Umbilical cord (tissue), 1 donor: ENCODE measurements at regions not wholly inside any gene's neighbourhood (a gene's known extent, or its start where the extent isn't known, plus 50 kb on each side); places are given as distances from the start of the nearest gene placed in this dataset.
"Not testable (repeated sequence)": the region's sequence is repeated elsewhere in the genome, so short reads cannot be mapped to it uniquely, and the experiment has no call there.

Experiments used
- DNase-seq: peaks from one replicate; pipeline ENCODE4 v3.0.0-alpha.2; 2015; ENCODE audit warnings: low spot score

- no peak for DNase-seq
These were observed 397.8 kb upstream of the CHST9 start for GRCh38 chr18:27582760-27583412.

GRCh38 chr18:27581296-27581904 is 396.3 kb upstream of the CHST9 start:
- no peak for DNase-seq

- no peak for DNase-seq
These were observed 394.3 kb upstream of the CHST9 start for GRCh38 chr18:27579364-27579763.

- no peak for DNase-seq
These were observed 392.6 kb upstream of the CHST9 start for GRCh38 chr18:27577752-27578151.

- DNase-seq, result no peak
These were observed 392.2 kb upstream of the CHST9 start for GRCh38 chr18:27577265-27577664.

GRCh38 chr18:27567434-27567833 is 382.3 kb upstream of the CHST9 start:
- no peak for DNase-seq

- DNase-seq, result no peak
These were observed 379.0 kb upstream of the CHST9 start for GRCh38 chr18:27564066-27564465.

- peak; percentile 30 for DNase-seq
These were observed 373.5 kb upstream of the CHST9 start for GRCh38 chr18:27558388-27559155.

GRCh38 chr18:27556741-27557140 is 371.6 kb upstream of the CHST9 start:
- no peak for DNase-seq

- DNase-seq, result no peak
These were observed 364.4 kb upstream of the CHST9 start for GRCh38 chr18:27549335-27550039.

GRCh38 chr18:27546991-27547390 is 361.9 kb upstream of the CHST9 start:
- DNase-seq, result no peak

- no peak for DNase-seq
These were observed 359.1 kb upstream of the CHST9 start for GRCh38 chr18:27544206-27544605.

- no peak for DNase-seq
These were observed 356.2 kb upstream of the CHST9 start for GRCh38 chr18:27541293-27541692.

- DNase-seq, result no peak
These were observed 355.0 kb upstream of the CHST9 start for GRCh38 chr18:27540111-27540510.

- no peak for DNase-seq
These were observed 343.9 kb upstream of the CHST9 start for GRCh38 chr18:27528925-27529521.

GRCh38 chr18:27527856-27528255 is 342.7 kb upstream of the CHST9 start:
- peak; percentile 38 for DNase-seq

GRCh38 chr18:27520401-27520800 is 335.3 kb upstream of the CHST9 start:
- peak; percentile 82 for DNase-seq

GRCh38 chr18:27510036-27510633 is 325.0 kb upstream of the CHST9 start:
- DNase-seq, result not testable (repeated sequence)

GRCh38 chr18:27501671-27502070 is 316.6 kb upstream of the CHST9 start:
- DNase-seq, result no peak

GRCh38 chr18:27500531-27500930 is 315.4 kb upstream of the CHST9 start:
- no peak for DNase-seq

GRCh38 chr18:27497246-27497645 is 312.1 kb upstream of the CHST9 start:
- peak; percentile 5 for DNase-seq
